CD14-positive monocyte (primary cell): ENCODE measurements at regions not wholly inside any gene's neighbourhood (a gene's known extent, or its start where the extent isn't known, plus 50 kb on each side); places are given as distances from the start of the nearest gene placed in this dataset.

Experiments
- DNase-seq, 3 donors: peaks; one replicate each; pipeline ENCODE4 v3.0.0-alpha.2; 2011 to 2022
- H2AFZ ChIP-seq: 2 replicates; pipeline ENCODE4 v1.6.0; 2012; ENCODE audit warnings: mild to moderate bottlenecking, low read depth, low read length, inconsistent platforms; ENCODE audit not compliant: insufficient read depth, poor library complexity, severe bottlenecking
- H3K27ac ChIP-seq, 2 donors: 1 replicate in 1 of 2; 2 replicates in 1 of 2; pipeline ENCODE4 v1.5.1; 2012 to 2013; ENCODE audit warnings: low read length in 2 of 2, control low read depth in 1 of 2, inconsistent platforms in 1 of 2, low read depth in 1 of 2, mild to moderate bottlenecking in 1 of 2
- H3K27me3 ChIP-seq, 2 donors: one replicate each; pipeline versions ENCODE4 v1.6.0 to v1.6.1; 2011 to 2013; ENCODE audit warnings: low read length in 2 of 2; ENCODE audit not compliant: control insufficient read depth in 2 of 2, insufficient read depth in 2 of 2
- H3K36me3 ChIP-seq, 2 donors: replicated peaks in 1 of 2; 1 replicate in 1 of 2; 2 replicates in 1 of 2; pipeline versions ENCODE4 v1.5.1 to v1.6.1; 2012 to 2013; ENCODE audit warnings: low read length in 2 of 2, control low read depth in 1 of 2, inconsistent platforms in 1 of 2, mild to moderate bottlenecking in 1 of 2; ENCODE audit not compliant: insufficient read depth in 2 of 2, control insufficient read depth in 1 of 2
- H3K4me1 ChIP-seq, 2 donors: 1 replicate in 1 of 2; 2 replicates in 1 of 2; pipeline versions ENCODE4 v1.5.1 to v1.6.1; 2012 to 2013; ENCODE audit warnings: low read length in 2 of 2, control low read depth in 1 of 2, inconsistent platforms in 1 of 2, mild to moderate bottlenecking in 1 of 2, moderate library complexity in 1 of 2; ENCODE audit not compliant: insufficient read depth in 2 of 2, control insufficient read depth in 1 of 2
- H3K4me2 ChIP-seq: replicated peaks from 2 replicates; pipeline ENCODE3; 2012; ENCODE audit warnings: low read length, moderate library complexity, mild to moderate bottlenecking; ENCODE audit not compliant: poor library complexity, severe bottlenecking; ENCODE audit errors: extremely low read depth
- H3K4me3 ChIP-seq, 3 experiments: fragments of 200-600 bp in 1 of 3; sonication (generic) in 1 of 3; replicated peaks in 1 of 3; 1 replicate in 2 of 3; 2 replicates in 1 of 3; pipeline ENCODE4 v1.5.1; 2011 to 2013; ENCODE audit warnings: low read length in 3 of 3, mild to moderate bottlenecking in 3 of 3, control low read depth in 2 of 3, low read depth in 2 of 3, inconsistent platforms in 1 of 3, moderate library complexity in 1 of 3
- H3K79me2 ChIP-seq: 2 replicates; pipeline ENCODE4 v1.6.0; 2012; ENCODE audit warnings: mild to moderate bottlenecking, control low read depth, inconsistent platforms, low read length, moderate library complexity; ENCODE audit not compliant: insufficient read depth
- H3K9ac ChIP-seq: 2 replicates; pipeline ENCODE4 v1.6.0; 2017; ENCODE audit warnings: low read length, mild to moderate bottlenecking; ENCODE audit not compliant: insufficient read depth, poor library complexity, severe bottlenecking
- H3K9me3 ChIP-seq, 2 donors: replicated peaks in 1 of 2; 1 replicate in 1 of 2; 2 replicates in 1 of 2; pipeline versions ENCODE4 v1.5.1 to v1.6.1; 2012 to 2013; ENCODE audit warnings: low read length in 2 of 2, control low read depth in 1 of 2; ENCODE audit not compliant: control insufficient read depth in 1 of 2, insufficient read depth in 1 of 2
- H4K20me1 ChIP-seq: 2 replicates; pipeline ENCODE4 v1.6.0; 2012; ENCODE audit warnings: mild to moderate bottlenecking, low read length, control low read depth, moderate library complexity; ENCODE audit not compliant: insufficient read depth
- H3K27ac Mint-ChIP-seq, 7 donors: one replicate each; pipeline ENCODE4 v1.8.0; 2020; ENCODE audit warnings: mild to moderate bottlenecking in 7 of 7, mixed read lengths in 7 of 7, moderate library complexity in 6 of 7, inconsistent platforms in 2 of 7
- H3K27me3 Mint-ChIP-seq, 3 donors: one replicate each; pipeline ENCODE4 v1.8.0; 2021 to 2022; ENCODE audit warnings: low read depth in 3 of 3, mild to moderate bottlenecking in 3 of 3, mixed read lengths in 3 of 3, moderate library complexity in 3 of 3, inconsistent platforms in 1 of 3
- H3K36me3 Mint-ChIP-seq, 2 donors: one replicate each; pipeline ENCODE4 v1.8.0; 2020; ENCODE audit warnings: mixed read lengths in 2 of 2, inconsistent platforms in 1 of 2, mild to moderate bottlenecking in 1 of 2
- H3K4me1 Mint-ChIP-seq: one replicate; pipeline ENCODE4 v1.8.0; 2020; ENCODE audit warnings: mild to moderate bottlenecking, mixed read lengths
- H3K4me3 Mint-ChIP-seq, 2 donors: one replicate each; pipeline ENCODE4 v1.8.0; 2020; ENCODE audit warnings: mild to moderate bottlenecking in 2 of 2, mixed read lengths in 2 of 2, moderate library complexity in 1 of 2
- H3K9me3 Mint-ChIP-seq, 7 donors: one replicate each; pipeline ENCODE4 v1.8.0; 2020 to 2022; ENCODE audit warnings: mixed read lengths in 7 of 7, mild to moderate bottlenecking in 6 of 7, moderate library complexity in 6 of 7, inconsistent platforms in 2 of 7
- CTCF ChIP-seq: fragments of 200-600 bp; IDR thresholded peaks from one replicate; pipeline ENCODE4 v1.8.0; 2022; ENCODE audit warnings: antibody characterized with exemption, mild to moderate bottlenecking
- WGBS: methylation state at CpG from one replicate; pipeline ENCODE4 v1.1.5; 2013; ENCODE audit warnings: missing lambda C conversion rate; ENCODE audit not compliant: insufficient coverage; 5-methylcytosine and 5-hydroxymethylcytosine counted together
- intact Hi-C, 2 donors: fragments of 100-400 bp; cut with micrococcal nuclease; formaldehyde crosslinking; loops; one replicate each; pipeline versions ENCODE4 v1.15.0 to v1.15.1; 2023

GRCh38 chr5:61632064-61632463 lies 300.0 kb downstream of the ZSWIM6 start:
- no peaks in the 10 kb centered on the region for H3K9me3 ChIP-seq
- Mint-ChIP-seq H3K36me3 (no peaks in the 10 kb centered on the region), H3K9me3 (peaks cover 0 to 3% (median 0%) of the 10 kb centered on the region in 7 donors), H3K27ac (no peak overlapping the region), H3K27me3 (peaks cover 0 to 4% (median under 1%) of the 10 kb centered on the region in 3 donors), H3K4me1 (peaks cover 4% of the 10 kb centered on the region), H3K4me3 (no peak overlapping the region)
- no peak overlapping the region for H3K4me3 ChIP-seq
- no peaks in the 10 kb centered on the region for H3K27me3 ChIP-seq
- H2AFZ ChIP-seq = no peak overlapping the region
- H3K4me2 ChIP-seq = no peak overlapping the region
- no peaks in the 10 kb centered on the region for H4K20me1 ChIP-seq
- intact Hi-C loops = no loop called here
- peaks cover 2% of the 10 kb centered on the region in 2 donors for H3K4me1 ChIP-seq
- no peak overlapping the region for H3K27ac ChIP-seq
- H3K36me3 ChIP-seq = no peaks in the 10 kb centered on the region
- DNase-seq = no peak
- WGBS = 60% methylated on average over 1 of the region's 2 CpGs
- H3K79me2 ChIP-seq = no peaks in the 10 kb centered on the region
- no peak overlapping the region for H3K9ac ChIP-seq
- TF ChIP-seq CTCF = no peak

GRCh38 chr5:61635271-61635670 lies 303.2 kb downstream of the ZSWIM6 start:
- no peaks in the 10 kb centered on the region for H3K9me3 Mint-ChIP-seq
- H4K20me1 ChIP-seq = no peaks in the 10 kb centered on the region
- 93% methylated on average over 3 of the region's 3 CpGs for WGBS
- H2AFZ ChIP-seq = no peak overlapping the region
- no peaks in the 10 kb centered on the region for H3K36me3 Mint-ChIP-seq
- no peaks in the 10 kb centered on the region for H3K27me3 ChIP-seq
- no peak overlapping the region for H3K4me3 Mint-ChIP-seq
- TF ChIP-seq CTCF = no peak
- no peak overlapping the region for H3K27ac ChIP-seq
- intact Hi-C loops = no loop called here
- H3K4me1 ChIP-seq = no peaks in the 10 kb centered on the region
- no peaks in the 10 kb centered on the region for H3K79me2 ChIP-seq
- H3K27ac Mint-ChIP-seq = no peak overlapping the region
- H3K4me1 Mint-ChIP-seq = no peaks in the 10 kb centered on the region
- H3K9me3 ChIP-seq = no peaks in the 10 kb centered on the region
- H3K27me3 Mint-ChIP-seq = no peaks in the 10 kb centered on the region
- no peak overlapping the region for H3K4me2 ChIP-seq
- H3K9ac ChIP-seq = no peak overlapping the region
- H3K4me3 ChIP-seq = no peak overlapping the region
- H3K36me3 ChIP-seq = no peaks in the 10 kb centered on the region
- DNase-seq = no peak
